H9 (cell line): ENCODE measurements at regions not wholly inside any gene's neighbourhood (a gene's known extent, or its start where the extent isn't known, plus 50 kb on each side); places are given as distances from the start of the nearest gene placed in this dataset.

Experiments used
- DNase-seq: peaks from one replicate; pipeline ENCODE4 v3.0.0-alpha.2; 2017
- H2AFZ ChIP-seq: one replicate; pipeline ENCODE4 v1.6.1; 2013; ENCODE audit warnings: mild to moderate bottlenecking, low read length, control low read depth, moderate library complexity
- H2AK5ac ChIP-seq: 2 replicates; pipeline ENCODE4 v1.6.1; 2013; ENCODE audit warnings: low read length, control low read depth, mixed read lengths; ENCODE audit not compliant: insufficient read length
- H2BK120ac ChIP-seq: one replicate; pipeline ENCODE4 v1.6.1; 2013; ENCODE audit warnings: low read depth, mild to moderate bottlenecking, low read length, control low read depth, inconsistent platforms; ENCODE audit not compliant: poor library complexity, severe bottlenecking
- H2BK12ac ChIP-seq: 2 replicates; pipeline ENCODE4 v1.6.1; 2013; ENCODE audit warnings: low read length, control low read depth, mixed read lengths, low read depth; ENCODE audit not compliant: insufficient read length
- H2BK15ac ChIP-seq: 2 replicates; pipeline ENCODE4 v1.6.1; 2013; ENCODE audit warnings: low read depth, low read length, control low read depth
- H2BK20ac ChIP-seq: one replicate; pipeline ENCODE4 v1.6.1; 2013; ENCODE audit warnings: low read depth, mild to moderate bottlenecking, low read length, control low read depth, inconsistent platforms; ENCODE audit not compliant: poor library complexity, severe bottlenecking
- H2BK5ac ChIP-seq: 2 replicates; pipeline ENCODE4 v1.6.1; 2013; ENCODE audit warnings: low read length, control low read depth, mixed read lengths; ENCODE audit not compliant: insufficient read length
- H3K14ac ChIP-seq: 2 replicates; pipeline ENCODE4 v1.6.1; 2013; ENCODE audit warnings: low read length, control low read depth; ENCODE audit not compliant: insufficient read depth
- H3K18ac ChIP-seq: 2 replicates; pipeline ENCODE4 v1.6.1; 2013; ENCODE audit warnings: low read depth, mild to moderate bottlenecking, mixed read lengths, low read length, control low read depth; ENCODE audit not compliant: insufficient read length
- H3K23ac ChIP-seq: 2 replicates; pipeline ENCODE4 v1.6.1; 2013; ENCODE audit warnings: low read length, control low read depth, mixed read lengths, low read depth; ENCODE audit not compliant: insufficient read length
- H3K23me2 ChIP-seq: 2 replicates; pipeline ENCODE4 v1.6.1; 2013; ENCODE audit warnings: low read depth, mild to moderate bottlenecking, mixed read lengths, low read length, control low read depth; ENCODE audit not compliant: insufficient read length, poor library complexity, severe bottlenecking
- H3K27ac ChIP-seq: 2 replicates; pipeline ENCODE4 v1.5.1; 2013; ENCODE audit warnings: low read length, control low read depth, mixed read lengths, low read depth; ENCODE audit not compliant: insufficient read length
- H3K27me3 ChIP-seq: 2 replicates; pipeline ENCODE4 v1.6.1; 2013; ENCODE audit warnings: low read length, control low read depth, inconsistent platforms; ENCODE audit not compliant: insufficient read depth
- H3K4ac ChIP-seq: 2 replicates; pipeline ENCODE4 v1.6.1; 2013; ENCODE audit warnings: low read depth, mild to moderate bottlenecking, control low read depth, inconsistent platforms, low read length, moderate library complexity
- H3K4me1 ChIP-seq: 2 replicates; pipeline ENCODE4 v1.6.1; 2013; ENCODE audit warnings: low read length, control low read depth, inconsistent platforms; ENCODE audit not compliant: insufficient read depth
- H3K4me2 ChIP-seq: 2 replicates; pipeline ENCODE4 v1.6.1; 2013; ENCODE audit warnings: low read length, control low read depth, mixed read lengths; ENCODE audit not compliant: insufficient read length, insufficient read depth
- H3K56ac ChIP-seq: 2 replicates; pipeline ENCODE4 v1.6.1; 2013; ENCODE audit warnings: low read depth, mild to moderate bottlenecking, mixed read lengths, low read length, control low read depth; ENCODE audit not compliant: insufficient read length
- H3K79me1 ChIP-seq: 2 replicates; pipeline ENCODE4 v1.6.1; 2013; ENCODE audit warnings: low read depth, mild to moderate bottlenecking, moderate library complexity, low read length, control low read depth, inconsistent platforms; ENCODE audit not compliant: insufficient read depth, poor library complexity, severe bottlenecking
- H3K79me2 ChIP-seq: 2 replicates; pipeline ENCODE4 v1.6.1; 2013; ENCODE audit warnings: low read length, control low read depth, inconsistent platforms; ENCODE audit not compliant: insufficient read depth
- H3K9ac ChIP-seq: 2 replicates; pipeline ENCODE4 v1.6.1; 2013; ENCODE audit warnings: low read length, control low read depth, mixed read lengths; ENCODE audit not compliant: insufficient read length; ENCODE audit errors: extremely low read depth
- H3K9me3 ChIP-seq: one replicate; pipeline ENCODE4 v1.6.1; 2013; ENCODE audit warnings: low read depth, low read length, inconsistent platforms; ENCODE audit not compliant: control insufficient read depth
- H3T11ph ChIP-seq: one replicate; pipeline ENCODE4 v1.6.1; 2013; ENCODE audit warnings: mild to moderate bottlenecking, low read length, control low read depth, inconsistent platforms
- H4K20me1 ChIP-seq: one replicate; pipeline ENCODE4 v1.6.1; 2013; ENCODE audit not compliant: control insufficient read depth, insufficient read length, insufficient read depth
- H4K5ac ChIP-seq: 2 replicates; pipeline ENCODE4 v1.6.1; 2013; ENCODE audit warnings: low read depth, mild to moderate bottlenecking, mixed read lengths, low read length, control low read depth; ENCODE audit not compliant: insufficient read length
- H4K8ac ChIP-seq: replicated peaks from 2 replicates; pipeline ENCODE4 v1.6.1; 2013; ENCODE audit warnings: low read length, control low read depth, mixed read lengths, low read depth; ENCODE audit not compliant: insufficient read length
- H4K91ac ChIP-seq: 2 replicates; pipeline ENCODE4 v1.6.1; 2013; ENCODE audit warnings: low read depth, mild to moderate bottlenecking, moderate library complexity, mixed read lengths, low read length, control low read depth; ENCODE audit not compliant: insufficient read length
- H3K27ac Mint-ChIP-seq, 3 experiments: 2 replicates in 2 of 3; 3 replicates in 1 of 3; pipeline ENCODE4 v1.8.0; 2020 to 2021; ENCODE audit warnings: mixed read lengths in 3 of 3, mild to moderate bottlenecking in 1 of 3, moderate library complexity in 1 of 3
- H3K27me3 Mint-ChIP-seq: 2 replicates; pipeline ENCODE4 v1.8.0; 2021; ENCODE audit warnings: low read depth, mild to moderate bottlenecking, moderate library complexity, mixed read lengths
- H3K36me3 Mint-ChIP-seq, 3 experiments: 2 replicates in 2 of 3; 3 replicates in 1 of 3; pipeline ENCODE4 v1.8.0; 2020 to 2021; ENCODE audit warnings: low read depth in 3 of 3, mixed read lengths in 3 of 3; ENCODE audit not compliant: insufficient read depth in 1 of 3
- H3K4me1 Mint-ChIP-seq, 2 experiments: 2 replicates each; pipeline ENCODE4 v1.8.0; 2020; ENCODE audit warnings: mixed read lengths in 2 of 2
- H3K4me3 Mint-ChIP-seq, 2 experiments: 2 replicates in 1 of 2; 3 replicates in 1 of 2; pipeline ENCODE4 v1.8.0; 2020 to 2021; ENCODE audit warnings: mild to moderate bottlenecking in 2 of 2, mixed read lengths in 2 of 2, moderate library complexity in 1 of 2
- H3K9me3 Mint-ChIP-seq, 2 experiments: 2 replicates in 1 of 2; 3 replicates in 1 of 2; pipeline ENCODE4 v1.8.0; 2020; ENCODE audit warnings: mild to moderate bottlenecking in 2 of 2, mixed read lengths in 2 of 2, moderate library complexity in 1 of 2
- whole genome bisulfite sequencing: extraction: QIAGEN DNeasy Blood & Tissue Kit; methylation state at CpG from one replicate; pipeline ENCODE4 v1.1.7; 2013; ENCODE audit warnings: missing lambda C conversion rate, low lambda C conversion rate, mixed read lengths; ENCODE audit not compliant: insufficient read length; ENCODE audit errors: extremely low coverage; 5-methylcytosine and 5-hydroxymethylcytosine counted together
- TF ChIP-seq, protein P1 (sequence below): fragments of 200-600 bp; sonication (generic); conservative IDR thresholded peaks from 3 replicates; pipeline ENCODE4 v1.8.0; 2021; ENCODE audit warnings: antibody characterized with exemption, mild to moderate bottlenecking

DNA sequence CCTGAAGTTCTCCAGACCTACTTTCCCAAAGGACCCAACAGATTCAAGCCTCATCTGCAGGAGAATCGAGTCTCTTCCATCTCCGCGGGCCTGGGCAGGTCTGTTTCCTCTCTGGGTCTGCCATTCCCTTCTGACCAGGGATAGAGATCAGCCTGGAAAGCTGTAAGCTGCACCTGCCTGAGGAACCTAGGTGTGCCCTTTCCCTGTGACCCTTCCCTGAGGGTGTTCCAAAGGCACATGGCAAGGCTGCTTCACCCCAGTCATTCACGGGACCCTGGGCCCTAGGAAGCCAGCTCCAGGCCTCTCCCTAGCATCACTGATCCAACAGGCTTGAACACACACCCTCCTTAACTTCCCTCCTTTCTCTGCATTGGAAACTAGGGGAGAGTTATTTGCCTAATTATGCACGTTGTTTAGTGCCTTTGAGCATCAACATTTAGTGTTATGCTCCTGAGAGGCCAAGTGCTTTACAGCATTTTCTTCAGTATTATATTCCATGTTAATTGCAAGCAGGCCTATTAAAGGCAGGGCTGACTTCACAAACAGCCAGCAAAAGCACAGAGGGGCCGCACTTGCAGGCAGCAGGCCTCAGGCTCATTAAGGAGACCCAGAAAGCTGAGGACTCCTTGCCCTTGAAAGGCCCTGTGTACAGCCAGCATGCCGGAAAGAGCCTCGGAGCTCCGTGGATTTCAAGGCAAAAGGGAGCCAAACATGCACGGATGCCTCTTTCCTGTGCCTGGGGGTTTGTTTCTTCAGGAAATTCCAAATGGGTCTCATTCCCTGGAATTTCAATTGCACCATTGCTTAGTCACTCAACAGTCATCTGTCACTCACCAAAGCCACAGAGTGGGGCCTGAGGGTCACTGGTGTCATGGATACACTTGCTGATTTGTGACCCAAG is 91.0 kb upstream of the FAM20C start:
- Histone ChIP-seq H4K91ac (no peak overlapping the region), H4K5ac (no peak overlapping the region), H3K79me2 (no peaks in the 10 kb centered on the region), H4K20me1 (no peaks in the 10 kb centered on the region), H2AK5ac (no peak overlapping the region), H3K23ac (no peak overlapping the region), H2BK12ac (no peak overlapping the region), H3K4me2 (no peak overlapping the region), H2AFZ (no peak overlapping the region), H3K56ac (no peak overlapping the region), H3K79me1 (no peaks in the 10 kb centered on the region), H3T11ph (no peak overlapping the region), H3K27me3 (no peaks in the 10 kb centered on the region), H3K14ac (no peak overlapping the region), H2BK15ac (no peak overlapping the region), H3K4me1 (peaks cover 3% of the 10 kb centered on the region; the same call in 1 of the 2 replicates), H3K27ac (no peak overlapping the region), H3K23me2 (no peaks in the 10 kb centered on the region), H3K18ac (no peak overlapping the region), H3K4ac (no peak overlapping the region), H2BK20ac (no peak overlapping the region), H2BK5ac (no peak overlapping the region), H3K9ac (no peak overlapping the region), H3K9me3 (no peaks in the 10 kb centered on the region), H4K8ac (no peak overlapping the region), H2BK120ac (no peak overlapping the region)
- TF ChIP-seq, protein P1, sequence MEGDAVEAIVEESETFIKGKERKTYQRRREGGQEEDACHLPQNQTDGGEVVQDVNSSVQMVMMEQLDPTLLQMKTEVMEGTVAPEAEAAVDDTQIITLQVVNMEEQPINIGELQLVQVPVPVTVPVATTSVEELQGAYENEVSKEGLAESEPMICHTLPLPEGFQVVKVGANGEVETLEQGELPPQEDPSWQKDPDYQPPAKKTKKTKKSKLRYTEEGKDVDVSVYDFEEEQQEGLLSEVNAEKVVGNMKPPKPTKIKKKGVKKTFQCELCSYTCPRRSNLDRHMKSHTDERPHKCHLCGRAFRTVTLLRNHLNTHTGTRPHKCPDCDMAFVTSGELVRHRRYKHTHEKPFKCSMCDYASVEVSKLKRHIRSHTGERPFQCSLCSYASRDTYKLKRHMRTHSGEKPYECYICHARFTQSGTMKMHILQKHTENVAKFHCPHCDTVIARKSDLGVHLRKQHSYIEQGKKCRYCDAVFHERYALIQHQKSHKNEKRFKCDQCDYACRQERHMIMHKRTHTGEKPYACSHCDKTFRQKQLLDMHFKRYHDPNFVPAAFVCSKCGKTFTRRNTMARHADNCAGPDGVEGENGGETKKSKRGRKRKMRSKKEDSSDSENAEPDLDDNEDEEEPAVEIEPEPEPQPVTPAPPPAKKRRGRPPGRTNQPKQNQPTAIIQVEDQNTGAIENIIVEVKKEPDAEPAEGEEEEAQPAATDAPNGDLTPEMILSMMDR, result no peak
- WGBS, result no CpG with 5 or more reads among the region's 10 CpGs
- Mint-ChIP-seq H3K27ac (peak overlapping the region in 2 of 3 experiments; percentile 34 to 65; a peak in 2 of 7 replicates), H3K4me1 (peaks cover 44 to 48% of the 10 kb centered on the region in 2 experiments), H3K27me3 (peaks cover 7% of the 10 kb centered on the region; the same call in 1 of the 2 replicates), H3K9me3 (peaks cover 9 to 14% of the 10 kb centered on the region in 2 experiments), H3K36me3 (peaks cover 6 to 18% (median 8%) of the 10 kb centered on the region in 3 experiments; a peak in 6 of 7 replicates), H3K4me3 (no peak overlapping the region)
- DNase-seq, result peak; percentile 30
